ENCODE measurements at regions not wholly inside any gene's neighbourhood (a gene's known extent, or its start where the extent isn't known, plus 50 kb on each side); places are given as distances from the start of the nearest gene placed in this dataset.
"Not testable (repeated sequence)": the region's sequence is repeated elsewhere in the genome, so short reads cannot be mapped to it uniquely, and the experiment has no call there.

DNA sequence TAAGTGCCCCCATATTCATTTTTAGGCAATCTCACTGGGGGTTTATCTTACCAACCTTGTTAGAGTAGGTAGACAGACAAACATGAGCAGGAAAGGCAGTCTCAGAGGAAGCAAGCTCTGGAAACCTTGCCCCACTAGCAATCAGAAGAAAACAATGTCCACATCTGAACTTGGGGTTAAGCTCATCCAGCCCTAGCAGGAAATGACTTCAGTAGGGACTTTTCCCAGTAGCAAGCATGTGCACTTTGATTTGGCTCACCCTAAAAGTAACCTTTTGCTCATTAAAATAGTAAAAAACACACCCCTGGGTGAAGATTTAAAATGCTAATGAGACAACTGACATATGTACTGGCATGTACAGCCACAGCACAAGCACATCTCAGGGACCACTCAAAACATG, 175.5 kb downstream of the AKAIN1 start:
- TF ChIP-seq, protein P1, sequence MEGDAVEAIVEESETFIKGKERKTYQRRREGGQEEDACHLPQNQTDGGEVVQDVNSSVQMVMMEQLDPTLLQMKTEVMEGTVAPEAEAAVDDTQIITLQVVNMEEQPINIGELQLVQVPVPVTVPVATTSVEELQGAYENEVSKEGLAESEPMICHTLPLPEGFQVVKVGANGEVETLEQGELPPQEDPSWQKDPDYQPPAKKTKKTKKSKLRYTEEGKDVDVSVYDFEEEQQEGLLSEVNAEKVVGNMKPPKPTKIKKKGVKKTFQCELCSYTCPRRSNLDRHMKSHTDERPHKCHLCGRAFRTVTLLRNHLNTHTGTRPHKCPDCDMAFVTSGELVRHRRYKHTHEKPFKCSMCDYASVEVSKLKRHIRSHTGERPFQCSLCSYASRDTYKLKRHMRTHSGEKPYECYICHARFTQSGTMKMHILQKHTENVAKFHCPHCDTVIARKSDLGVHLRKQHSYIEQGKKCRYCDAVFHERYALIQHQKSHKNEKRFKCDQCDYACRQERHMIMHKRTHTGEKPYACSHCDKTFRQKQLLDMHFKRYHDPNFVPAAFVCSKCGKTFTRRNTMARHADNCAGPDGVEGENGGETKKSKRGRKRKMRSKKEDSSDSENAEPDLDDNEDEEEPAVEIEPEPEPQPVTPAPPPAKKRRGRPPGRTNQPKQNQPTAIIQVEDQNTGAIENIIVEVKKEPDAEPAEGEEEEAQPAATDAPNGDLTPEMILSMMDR (IDR thresholded peaks at IDR 0.05; ENCODE audit: insufficient read depth, low read length, severe bottlenecking), result no peak
- Histone ChIP-seq H3K36me3 (ENCODE audit: control insufficient read depth, insufficient read depth, low read length) (no peaks in the 10 kb centered on the region), H3K4me3 (ENCODE audit: low read depth, low read length) (no peak overlapping the region), H3K27me3 (ENCODE audit: control insufficient read depth, insufficient read depth, low read length) (no peaks in the 10 kb centered on the region)
- DNase-seq (ENCODE audit: low read depth) (no peak), FAIRE-seq (no peak)

DNA sequence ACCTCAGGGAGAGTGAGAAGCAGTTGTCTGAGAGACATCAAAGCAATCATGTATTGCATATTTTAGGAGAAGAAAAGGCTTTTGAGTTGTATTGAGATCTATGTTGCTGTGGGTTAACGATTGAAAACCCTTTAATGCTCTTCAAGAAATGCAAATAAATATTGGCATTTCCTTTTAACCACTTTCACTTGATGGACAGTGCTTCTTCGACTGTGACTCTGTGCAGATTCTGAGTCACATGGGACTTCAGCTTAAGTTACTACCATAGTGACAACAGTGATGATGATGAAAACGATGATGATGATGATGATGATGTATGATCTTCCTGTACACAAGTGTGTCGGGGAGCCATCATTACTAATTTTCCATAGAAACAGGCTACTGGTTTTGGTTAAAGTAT, 181.8 kb downstream of the AKAIN1 start:
- H3K27me3 ChIP-seq (ENCODE audit: control insufficient read depth, insufficient read depth, low read length), result no peaks in the 10 kb centered on the region
- H3K4me3 ChIP-seq (ENCODE audit: low read depth, low read length), result no peak overlapping the region
- FAIRE-seq (no peak), DNase-seq (ENCODE audit: low read depth) (no peak)
- no peaks in the 10 kb centered on the region for H3K36me3 ChIP-seq (ENCODE audit: control insufficient read depth, insufficient read depth, low read length)
- TF ChIP-seq, protein P1 (IDR thresholded peaks at IDR 0.05; ENCODE audit: insufficient read depth, low read length, severe bottlenecking), result no peak

DNA sequence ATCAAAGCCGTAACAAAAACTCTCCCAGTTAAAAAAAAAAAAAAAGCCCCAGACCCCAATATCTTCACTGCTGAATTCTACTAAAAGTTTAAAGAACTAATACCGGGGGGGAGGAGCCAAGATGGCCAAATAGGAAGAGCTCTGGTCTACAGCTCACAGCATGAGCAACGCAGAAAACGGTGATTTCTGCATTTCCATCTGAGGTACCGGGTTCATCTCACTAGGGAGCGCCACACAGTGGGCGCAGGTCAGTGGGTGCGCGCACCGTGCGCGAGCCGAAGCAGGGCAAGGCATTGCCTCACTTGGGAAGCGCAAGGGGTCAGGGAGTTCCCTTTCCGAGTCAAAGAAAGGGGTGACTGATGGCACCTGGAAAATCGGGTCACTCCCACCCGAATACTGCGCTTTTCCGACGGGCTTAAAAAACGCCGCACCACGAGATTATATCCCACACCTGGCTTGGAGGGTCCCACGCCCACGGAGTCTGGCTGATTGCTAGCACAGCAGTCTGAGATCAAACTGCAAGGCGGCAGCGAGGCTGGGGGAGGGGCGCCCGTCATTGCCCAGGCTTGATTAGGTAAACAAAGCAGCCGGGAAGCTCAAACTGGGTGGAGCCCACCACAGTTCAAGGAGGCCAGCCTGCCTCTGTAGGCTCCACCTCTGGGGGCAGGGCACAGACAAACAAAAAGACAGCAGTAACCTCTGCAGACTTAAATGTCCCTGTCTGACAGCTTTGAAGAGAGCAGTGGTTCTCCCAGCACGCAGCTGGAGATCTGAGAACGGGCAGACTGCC, 192.8 kb downstream of the AKAIN1 start:
- FAIRE-seq; H3K27me3 ChIP-seq (ENCODE audit: control insufficient read depth, insufficient read depth, low read length); H3K36me3 ChIP-seq (ENCODE audit: control insufficient read depth, insufficient read depth, low read length): not testable (repeated sequence)
- peak overlapping the region; percentile 2 for H3K4me3 ChIP-seq (ENCODE audit: low read depth, low read length)
- peak; percentile 4 for DNase-seq (ENCODE audit: low read depth)

DNA sequence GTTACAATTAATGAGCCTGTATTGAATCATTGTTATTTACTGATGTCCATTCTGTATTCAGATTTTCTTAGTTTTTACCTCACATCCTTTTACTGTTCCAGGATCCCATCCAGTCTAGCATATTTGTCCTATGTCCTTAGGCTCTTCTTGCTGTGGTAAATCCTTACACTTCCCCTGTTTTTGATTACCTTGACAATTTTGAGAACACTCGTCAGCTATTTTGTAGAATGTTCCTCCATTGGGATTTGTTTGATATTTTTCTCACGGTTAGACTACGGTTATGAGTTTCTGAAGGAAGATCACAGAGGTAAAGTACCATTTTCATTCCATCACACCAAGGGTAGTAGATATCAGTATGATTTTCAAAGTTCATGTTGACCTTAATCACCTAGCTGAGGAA, 202.3 kb downstream of the AKAIN1 start:
- TF ChIP-seq, protein P1 (IDR thresholded peaks at IDR 0.05; ENCODE audit: insufficient read depth, low read length, severe bottlenecking), result no peak
- H3K36me3 ChIP-seq (ENCODE audit: control insufficient read depth, insufficient read depth, low read length), result no peaks in the 10 kb centered on the region
- H3K4me3 ChIP-seq (ENCODE audit: low read depth, low read length), result no peak overlapping the region
- DNase-seq (ENCODE audit: low read depth) (no peak), FAIRE-seq (no peak)
- no peaks in the 10 kb centered on the region for H3K27me3 ChIP-seq (ENCODE audit: control insufficient read depth, insufficient read depth, low read length)

DNA sequence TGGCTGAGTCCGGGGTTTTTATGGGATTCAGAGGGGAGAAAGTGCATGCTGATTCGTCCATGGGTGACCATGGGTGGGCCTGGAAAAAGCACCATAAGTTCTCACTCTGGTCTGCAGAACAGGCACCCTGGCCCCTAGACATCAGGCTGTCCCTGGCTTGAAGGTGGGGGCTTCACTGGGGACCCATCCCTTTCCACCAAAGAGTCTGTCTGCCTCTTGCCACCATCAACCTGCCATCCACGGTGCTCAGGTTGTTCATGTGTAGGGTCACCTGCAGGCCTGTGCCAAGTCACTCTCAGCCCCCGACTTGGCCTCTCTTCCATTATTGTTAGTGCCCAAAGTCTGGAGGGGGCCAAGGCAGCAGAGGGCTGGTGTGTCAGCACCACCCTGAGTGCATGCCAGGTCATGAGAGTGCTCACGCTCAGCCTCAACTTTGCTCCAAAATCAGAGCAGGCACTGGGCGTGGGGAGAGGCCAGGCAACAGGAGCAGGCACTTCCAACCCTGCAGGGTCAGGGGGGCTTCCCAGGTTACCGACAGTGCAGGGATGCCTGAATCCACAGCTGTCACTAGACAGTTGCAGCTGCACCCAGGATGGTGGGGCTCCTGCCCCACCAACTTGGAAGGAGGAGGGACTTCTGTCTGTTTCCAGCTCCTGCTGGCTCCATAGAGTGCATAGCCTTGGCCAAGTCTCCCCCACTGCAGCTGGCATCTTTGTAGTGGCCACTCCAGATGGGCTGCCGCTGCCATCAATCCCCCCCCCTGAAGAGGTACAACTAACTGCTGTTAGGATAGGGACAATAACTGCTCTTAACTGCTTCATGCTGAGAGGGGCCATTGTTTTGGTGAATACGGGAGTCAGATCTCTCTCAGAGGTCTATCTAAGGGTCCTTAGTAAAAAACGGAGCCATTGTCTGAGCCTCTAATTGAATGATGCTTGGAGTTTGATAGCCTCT, 209.3 kb downstream of the AKAIN1 start:
- Histone ChIP-seq H3K36me3 (ENCODE audit: control insufficient read depth, insufficient read depth, low read length) (no peaks in the 10 kb centered on the region), H3K27me3 (ENCODE audit: control insufficient read depth, insufficient read depth, low read length) (no peaks in the 10 kb centered on the region), H3K4me3 (ENCODE audit: low read depth, low read length) (no peak overlapping the region)
- TF ChIP-seq, protein P1 (IDR thresholded peaks at IDR 0.05; ENCODE audit: insufficient read depth, low read length, severe bottlenecking), result no peak
- DNase-seq (ENCODE audit: low read depth), result no peak
- FAIRE-seq, result no peak

DNA sequence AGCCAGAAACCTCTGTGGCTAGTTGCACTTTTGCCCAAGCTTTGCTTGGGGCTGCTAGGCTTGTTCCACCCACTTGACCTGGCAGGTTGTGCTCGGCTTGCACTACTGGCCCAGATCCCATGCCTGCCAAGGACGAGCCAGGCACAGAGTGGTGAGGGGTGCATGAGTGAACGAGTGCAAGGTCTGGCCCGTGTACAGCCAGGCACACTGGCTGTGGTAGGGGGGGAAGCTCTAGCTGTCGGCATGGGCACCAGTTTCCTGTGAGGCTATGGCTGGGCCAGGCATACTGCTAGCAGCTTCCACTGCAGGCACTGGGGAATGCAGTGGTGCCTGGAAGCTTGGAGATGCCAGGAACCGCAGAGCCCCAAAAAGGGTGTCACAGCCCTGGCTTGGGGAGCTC, 210.4 kb downstream of the AKAIN1 start:
- no peak for FAIRE-seq
- TF ChIP-seq, protein P1 (IDR thresholded peaks at IDR 0.05; ENCODE audit: insufficient read depth, low read length, severe bottlenecking), result no peak
- Histone ChIP-seq H3K27me3 (ENCODE audit: control insufficient read depth, insufficient read depth, low read length) (no peaks in the 10 kb centered on the region), H3K4me3 (ENCODE audit: low read depth, low read length) (no peak overlapping the region), H3K36me3 (ENCODE audit: control insufficient read depth, insufficient read depth, low read length) (no peaks in the 10 kb centered on the region)
- DNase-seq (ENCODE audit: low read depth), result no peak
